H1 (cell line): ENCODE measurements at regions not wholly inside any gene's neighbourhood (a gene's known extent, or its start where the extent isn't known, plus 50 kb on each side); places are given as distances from the start of the nearest gene placed in this dataset.

Experiments used
- CTCF ChIA-PET: fragments of 300-600 bp; sonication (Branson Sonifier 250); formaldehyde crosslinking; loops from one replicate; lab custom pipeline; 2021; ENCODE audit not compliant: partially characterized antibody; lab: Charles Lee
- POLR2A ChIA-PET: fragments of 300-600 bp; sonication (Branson Sonifier 250); formaldehyde crosslinking; loops from one replicate; lab custom pipeline; 2021; ENCODE audit warnings: inconsistent platforms; ENCODE audit not compliant: partially characterized antibody; lab: Charles Lee
- DNase-seq, 2 experiments: peaks; one replicate each; pipeline versions ENCODE4 v3.0.0 to v3.0.0-alpha.2; 2010 to 2022; ENCODE audit warnings: low spot score in 2 of 2, low read depth in 1 of 2, mixed read lengths in 1 of 2
- FAIRE-seq: peaks from 2 replicates; lab custom pipeline; 2011; peaks lifted over from hg19 to GRCh38; lab: Jason Lieb, UNC
- H2AFZ ChIP-seq: 2 replicates; pipeline ENCODE4 v1.8.1; 2012; ENCODE audit warnings: low read length, inconsistent platforms
- H2AK5ac ChIP-seq: 2 replicates; pipeline ENCODE4 v1.6.1; 2013; ENCODE audit warnings: low read depth, low read length
- H2BK120ac ChIP-seq: replicated peaks from 2 replicates; pipeline ENCODE3; 2013; ENCODE audit warnings: low read depth, low read length, inconsistent platforms
- H2BK12ac ChIP-seq: 2 replicates; pipeline ENCODE4 v1.6.1; 2013; ENCODE audit warnings: low read depth, low read length
- H2BK15ac ChIP-seq: 2 replicates; pipeline ENCODE4 v1.6.1; 2013; ENCODE audit warnings: low read length
- H2BK20ac ChIP-seq: 2 replicates; pipeline ENCODE4 v1.6.1; 2013; ENCODE audit warnings: low read length
- H2BK5ac ChIP-seq: 2 replicates; pipeline ENCODE4 v1.6.1; 2013; ENCODE audit warnings: low read depth, low read length
- H3K14ac ChIP-seq: 2 replicates; pipeline ENCODE4 v1.6.1; 2013; ENCODE audit warnings: inconsistent platforms; ENCODE audit not compliant: insufficient read length
- H3K18ac ChIP-seq: 2 replicates; pipeline ENCODE4 v1.6.1; 2013; ENCODE audit warnings: low read length; ENCODE audit errors: extremely low read depth
- H3K23ac ChIP-seq: 2 replicates; pipeline ENCODE4 v1.6.1; 2013; ENCODE audit warnings: inconsistent platforms; ENCODE audit not compliant: insufficient read length
- H3K23me2 ChIP-seq: 2 replicates; pipeline ENCODE4 v1.6.1; 2013; ENCODE audit warnings: low read depth, low read length
- H3K27ac ChIP-seq: 2 replicates; pipeline ENCODE4 v1.6.1; 2011; ENCODE audit warnings: low read depth, low read length, inconsistent platforms
- H3K27me3 ChIP-seq, 4 experiments: replicated peaks in 1 of 4; 1 replicate in 1 of 4; 2 replicates in 3 of 4; pipeline versions ENCODE4 v1.6.1 to v1.8.1; 2011 to 2013; ENCODE audit warnings: low read length in 3 of 4, mild to moderate bottlenecking in 3 of 4, inconsistent platforms in 2 of 4, mixed read lengths in 2 of 4, moderate library complexity in 1 of 4; ENCODE audit not compliant: control insufficient read depth in 3 of 4, insufficient read depth in 3 of 4; ENCODE audit errors: extremely low read depth in 1 of 4
- H3K36me3 ChIP-seq, 4 experiments: 2 replicates each; pipeline versions ENCODE4 v1.6.1 to v1.8.1; 2011 to 2013; ENCODE audit warnings: mild to moderate bottlenecking in 4 of 4, low read length in 3 of 4, moderate library complexity in 2 of 4, control low read depth in 1 of 4, inconsistent platforms in 1 of 4; ENCODE audit not compliant: insufficient read depth in 4 of 4, control insufficient read depth in 2 of 4
- H3K4ac ChIP-seq: replicated peaks from 2 replicates; pipeline ENCODE3; 2013; ENCODE audit warnings: low read length, low read depth, mixed read lengths, inconsistent platforms; ENCODE audit not compliant: insufficient read length
- H3K4me1 ChIP-seq, 4 experiments: replicated peaks in 1 of 4; 1 replicate in 1 of 4; 2 replicates in 3 of 4; pipeline versions ENCODE4 v1.6.1 to v1.8.1; 2011 to 2013; ENCODE audit warnings: low read length in 3 of 4, inconsistent platforms in 2 of 4, mixed read lengths in 1 of 4; ENCODE audit not compliant: insufficient read depth in 4 of 4, control insufficient read depth in 3 of 4
- H3K4me2 ChIP-seq, 2 experiments: 2 replicates each; pipeline versions ENCODE4 v1.6.1 to v1.8.1; 2011 to 2013; ENCODE audit warnings: low read depth in 2 of 2, low read length in 2 of 2, control low read depth in 1 of 2, inconsistent platforms in 1 of 2, mild to moderate bottlenecking in 1 of 2; ENCODE audit not compliant: insufficient read depth in 1 of 2
- H3K4me3 ChIP-seq, 4 experiments: fragments of 200-600, 300-600 bp in 1 of 4; sonication (generic), shearing (Covaris generic), sonication (Bioruptor Twin) in 1 of 4; 2 replicates each; pipeline versions ENCODE4 v1.5.1 to v1.8.1; 2011 to 2016; ENCODE audit warnings: low read length in 4 of 4, low read depth in 3 of 4, control low read depth in 2 of 4, inconsistent platforms in 2 of 4, mild to moderate bottlenecking in 2 of 4, mixed read lengths in 1 of 4, moderate library complexity in 1 of 4; ENCODE audit not compliant: insufficient read depth in 2 of 4; ENCODE audit errors: extremely low read depth in 1 of 4
- H3K56ac ChIP-seq: replicated peaks from 2 replicates; pipeline ENCODE3; 2013; ENCODE audit warnings: low read depth, mild to moderate bottlenecking, mixed read lengths, low read length, inconsistent platforms; ENCODE audit not compliant: insufficient read length
- H3K79me1 ChIP-seq: 2 replicates; pipeline ENCODE4 v1.6.1; 2013; ENCODE audit warnings: low read depth, low read length, control low read depth
- H3K79me2 ChIP-seq, 2 experiments: 2 replicates each; pipeline versions ENCODE4 v1.6.1 to v1.8.1; 2012 to 2013; ENCODE audit warnings: low read length in 2 of 2, mild to moderate bottlenecking in 2 of 2, inconsistent platforms in 1 of 2; ENCODE audit not compliant: insufficient read depth in 2 of 2, control insufficient read depth in 1 of 2
- H3K9ac ChIP-seq, 4 experiments: replicated peaks in 1 of 4; 1 replicate in 1 of 4; 2 replicates in 3 of 4; pipeline versions ENCODE4 v1.6.1 to v1.8.1; 2011 to 2013; ENCODE audit warnings: low read depth in 3 of 4, low read length in 3 of 4, control low read depth in 2 of 4, mild to moderate bottlenecking in 2 of 4, moderate library complexity in 2 of 4, inconsistent platforms in 1 of 4; ENCODE audit errors: extremely low read depth in 1 of 4
- H3K9me3 ChIP-seq, 2 experiments: 2 replicates each; pipeline versions ENCODE4 v1.6.1 to v1.8.1; 2012 to 2013; ENCODE audit warnings: mild to moderate bottlenecking in 2 of 2, moderate library complexity in 2 of 2, control low read depth in 1 of 2, inconsistent platforms in 1 of 2, low read depth in 1 of 2, low read length in 1 of 2, mixed read lengths in 1 of 2; ENCODE audit not compliant: insufficient read depth in 2 of 2
- H4K20me1 ChIP-seq, 2 experiments: replicated peaks in 1 of 2; 2 replicates each; pipeline versions ENCODE3 to v1.8.1; 2011 to 2013; ENCODE audit warnings: inconsistent platforms in 2 of 2, low read length in 2 of 2, mild to moderate bottlenecking in 1 of 2; ENCODE audit not compliant: insufficient read depth in 2 of 2, control insufficient read depth in 1 of 2
- H4K5ac ChIP-seq: 2 replicates; pipeline ENCODE4 v1.6.1; 2013; ENCODE audit warnings: low read length, low read depth, mixed read lengths, inconsistent platforms; ENCODE audit not compliant: insufficient read length
- H4K8ac ChIP-seq: 2 replicates; pipeline ENCODE4 v1.8.0; 2013; ENCODE audit warnings: mild to moderate bottlenecking, moderate library complexity, low read length, inconsistent platforms; ENCODE audit not compliant: insufficient read depth; ENCODE audit errors: extremely low read depth
- H4K91ac ChIP-seq: replicated peaks from 2 replicates; pipeline ENCODE3; 2013; ENCODE audit warnings: low read length, mixed read lengths, inconsistent platforms; ENCODE audit not compliant: insufficient read length
- GABPA ChIP-seq: IDR thresholded peaks from 2 replicates; pipeline ENCODE4 v1.6.1; 2011; ENCODE audit warnings: mild to moderate bottlenecking, low read length, moderate library complexity, borderline replicate concordance; ENCODE audit not compliant: insufficient read depth
- GTF2F1 ChIP-seq: IDR thresholded peaks from 2 replicates; pipeline ENCODE4 v1.6.1; 2012; ENCODE audit warnings: low read depth, low read length, improper control_type of control experiment, borderline replicate concordance
- JUND ChIP-seq: IDR thresholded peaks from 2 replicates; pipeline ENCODE4 v1.6.1; 2011; ENCODE audit warnings: mild to moderate bottlenecking, improper control_type of control experiment, low read length
- NANOG ChIP-seq: IDR thresholded peaks from 2 replicates; pipeline ENCODE4 v1.6.1; 2011; ENCODE audit warnings: low read length, low read depth, mild to moderate bottlenecking, inconsistent platforms; ENCODE audit not compliant: insufficient read depth, poor library complexity, severe bottlenecking
- POLR2AphosphoS5 ChIP-seq: IDR thresholded peaks from 2 replicates; pipeline ENCODE4 v1.6.1; 2011; ENCODE audit warnings: low read depth, low read length
- SIX5 ChIP-seq: IDR thresholded peaks from 2 replicates; pipeline ENCODE4 v1.6.1; 2011; ENCODE audit warnings: mild to moderate bottlenecking, low read depth, low read length
- TAF1 ChIP-seq: IDR thresholded peaks from 2 replicates; pipeline ENCODE4 v1.6.1; 2011; ENCODE audit warnings: mild to moderate bottlenecking, low read depth, low read length
- TCF12 ChIP-seq: IDR thresholded peaks from 2 replicates; pipeline ENCODE4 v1.6.1; 2011; ENCODE audit warnings: low read depth, mild to moderate bottlenecking, low read length
- WGBS, 2 experiments: shearing (Covaris generic) in 1 of 2; methylation state at CpG; one replicate each; pipeline versions ENCODE4 v1.1.6 to v1.1.7; 2013 to 2015; ENCODE audit warnings: low lambda C conversion rate in 2 of 2, mixed read lengths in 2 of 2, inconsistent platforms in 1 of 2, low coverage in 1 of 2, missing lambda C conversion rate in 1 of 2; ENCODE audit not compliant: insufficient replicate concordance in 2 of 2, insufficient coverage in 1 of 2, insufficient read length in 1 of 2; ENCODE audit errors: extremely low coverage in 1 of 2, missing lambda C conversion rate in 1 of 2; 5-methylcytosine and 5-hydroxymethylcytosine counted together

DNA sequence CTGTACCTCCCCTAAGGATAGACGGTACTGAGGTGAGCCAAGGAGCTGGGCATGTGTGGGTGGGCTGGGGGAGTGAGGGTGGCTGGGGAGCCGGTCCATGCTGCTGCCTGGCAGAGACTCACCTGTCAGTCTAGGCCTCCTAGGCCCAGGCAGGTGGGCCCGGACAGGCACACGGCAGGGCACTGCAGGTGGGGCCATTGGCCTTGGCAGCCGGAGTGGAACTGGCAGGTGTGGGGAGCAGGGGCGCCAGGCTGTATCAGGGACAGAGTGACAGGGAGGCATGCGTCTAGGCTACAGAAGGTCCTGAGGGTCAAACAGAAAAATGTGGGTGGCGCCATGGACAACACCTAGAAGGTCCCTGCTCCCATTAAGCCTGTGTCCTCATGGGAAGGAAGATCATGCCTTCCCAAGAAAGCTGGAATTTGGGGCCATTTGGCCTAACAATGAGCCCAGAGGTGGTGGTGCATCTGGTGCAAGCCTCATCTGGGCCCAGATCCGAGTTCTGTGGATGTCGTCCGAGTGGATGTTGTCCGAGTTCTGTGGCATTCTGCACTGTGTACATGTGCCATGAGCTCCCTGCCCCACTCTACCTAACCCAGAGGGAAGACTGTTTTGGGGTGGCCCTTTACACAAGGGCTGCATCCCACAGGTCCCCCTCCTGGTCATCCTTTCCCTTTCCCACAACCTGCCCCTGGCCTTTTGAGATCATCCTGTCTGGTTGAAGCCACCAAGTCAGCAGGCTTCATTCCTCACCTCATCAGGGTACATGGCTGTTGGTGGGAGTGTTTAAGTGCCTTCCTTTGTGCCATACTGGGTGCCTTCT lies 249.7 kb downstream of the GLI2 start:
- Histone ChIP-seq H2AFZ (no peak overlapping the region), H2BK5ac (no peak overlapping the region), H3K9me3 (no peaks in the 10 kb centered on the region), H4K20me1 (peaks cover 8 to 10% of the 10 kb centered on the region in 2 experiments), H2AK5ac (no peak overlapping the region), H3K9ac (no peak overlapping the region), H3K18ac (no peak overlapping the region), H3K56ac (no peak overlapping the region), H2BK15ac (no peak overlapping the region), H3K79me2 (no peaks in the 10 kb centered on the region), H3K23me2 (no peaks in the 10 kb centered on the region), H2BK12ac (no peak overlapping the region), H2BK20ac (no peak overlapping the region), H3K4ac (no peak overlapping the region), H3K27me3 (no peaks in the 10 kb centered on the region), H3K4me2 (no peak overlapping the region), H2BK120ac (no peak overlapping the region), H4K8ac (no peak overlapping the region), H3K36me3 (peaks cover 16 to 72% (median 53%) of the 10 kb centered on the region in 4 experiments; a peak in 7 of 8 replicates), H4K91ac (no peak overlapping the region), H3K4me1 (peaks cover 0 to 2% (median 0%) of the 10 kb centered on the region in 4 experiments; a peak in 1 of 7 replicates), H3K23ac (no peak overlapping the region), H3K27ac (no peak overlapping the region), H4K5ac (no peak overlapping the region), H3K4me3 (no peak overlapping the region), H3K79me1 (peaks cover 3% of the 10 kb centered on the region; the same call in 1 of the 2 replicates), H3K14ac (no peak overlapping the region)
- 85% methylated on average over 12 of the region's 12 CpGs; no CpG with 5 or more reads in 1 of the 2 experiments for WGBS, 2 experiments
- no peak for DNase-seq
- POLR2A ChIA-PET, result interaction anchor here (0.6 to 1.3 kb wide), 3 partner anchors 10 to 15 kb away, joined by 3 to 4 read pairs (median 3); no protein-coding TSS in a partner anchor
- no peak for FAIRE-seq
- CTCF ChIA-PET, result no interaction called here
- no peak for TF ChIP-seq TAF1
- no peak for TF ChIP-seq TCF12
- no peak for TF ChIP-seq JUND
- TF ChIP-seq POLR2AphosphoS5, result no peak
- no peak for TF ChIP-seq SIX5
- TF ChIP-seq NANOG, result no peak
- TF ChIP-seq GTF2F1, result no peak
- TF ChIP-seq GABPA, result no peak
